A549 (cell line): ENCODE measurements at regions not wholly inside any gene's neighbourhood (a gene's known extent, or its start where the extent isn't known, plus 50 kb on each side); places are given as distances from the start of the nearest gene placed in this dataset.

Experiments
- ATAC-seq, 2 experiments: fragments of 200-7000 bp in 1 of 2; fragments of >200 bp in 1 of 2; cut with Nextera tagmentation in 1 of 2; cut with Tn5 transposase in 1 of 2; 3 replicates each; pipeline versions ENCODE4 v1.8.0 to v1.9.1; 2018 to 2020; ENCODE audit warnings: mild to moderate bottlenecking in 1 of 2, moderate library complexity in 1 of 2
- CTCF ChIA-PET: fragments of 300-600 bp; sonication (Branson Sonifier 250); formaldehyde crosslinking; extraction: SDS; loops from one replicate; lab custom pipeline; 2021; ENCODE audit warnings: antibody characterized with exemption, inconsistent platforms; lab: Yijun Ruan, JAX
- POLR2A ChIA-PET: fragments of 350-600 bp; formaldehyde crosslinking; extraction: SDS; loops from one replicate; lab custom pipeline; 2021; ENCODE audit warnings: antibody characterized with exemption, inconsistent platforms; lab: Yijun Ruan, JAX
- DNase-seq, 2 experiments: peaks; one replicate each; pipeline versions ENCODE4 v3.0.0 to v3.0.0-alpha.2; 2011 to 2016; ENCODE audit warnings: low read depth in 1 of 2, low spot score in 1 of 2
- FAIRE-seq: peaks from 2 replicates; lab custom pipeline; 2011; peaks lifted over from hg19 to GRCh38; lab: Jason Lieb, UNC
- H3K27ac ChIP-seq, 2 experiments: fragments of >200 bp; sonication (Bioruptor Twin); formaldehyde crosslinking; 3 replicates each; pipeline ENCODE4 v1.5.1; 2016 to 2017
- H3K4me1 ChIP-seq: fragments of >200 bp; sonication (Bioruptor Twin); formaldehyde crosslinking; 3 replicates; pipeline ENCODE4 v1.6.1; 2016
- H3K4me2 ChIP-seq: fragments of >200 bp; sonication (Bioruptor Twin); formaldehyde crosslinking; 3 replicates; pipeline ENCODE4 v1.6.1; 2016
- H3K4me3 ChIP-seq: fragments of >200 bp; sonication (Bioruptor Twin); formaldehyde crosslinking; 3 replicates; pipeline ENCODE4 v1.5.1; 2016
- H3K9me3 ChIP-seq: fragments of >200 bp; sonication (Bioruptor Twin); formaldehyde crosslinking; 3 replicates; pipeline ENCODE4 v1.6.1; 2016
- E2F6 ChIP-seq: IDR thresholded peaks from 2 replicates; pipeline ENCODE4 v1.6.1; 2012; ENCODE audit warnings: low read depth, borderline replicate concordance
- EHF ChIP-seq: fragments of 250-450 bp; sonication (Bioruptor Pico); IDR thresholded peaks from 2 replicates; pipeline ENCODE4 v1.5.0; 2020; ENCODE audit warnings: mild to moderate bottlenecking
- EHMT2 ChIP-seq: fragments of 200-600 bp; sonication (generic); IDR thresholded peaks from 2 replicates; pipeline ENCODE4 v1.6.1; 2016; ENCODE audit warnings: antibody characterized with exemption, low read depth, mild to moderate bottlenecking, moderate library complexity
- ELK1 ChIP-seq: fragments of 150-350 bp; IDR thresholded peaks from 2 replicates; pipeline ENCODE4 v1.6.1; 2014; ENCODE audit warnings: low read depth, mild to moderate bottlenecking, low read length
- GATA3 ChIP-seq: IDR thresholded peaks from 2 replicates; pipeline ENCODE4 v1.6.1; 2012; ENCODE audit warnings: borderline replicate concordance
- HDAC2 ChIP-seq: fragments of 200-600 bp; sonication (generic); IDR thresholded peaks from 2 replicates; pipeline ENCODE4 v1.6.1; 2016
- HMGXB4 ChIP-seq: fragments of 250-450 bp; sonication (Bioruptor Pico); IDR thresholded peaks from 2 replicates; pipeline ENCODE4 v1.5.0; 2021; ENCODE audit warnings: mild to moderate bottlenecking, moderate library complexity, borderline replicate concordance
- HOXB5 ChIP-seq: fragments of 250-450 bp; sonication (Bioruptor Pico); IDR thresholded peaks from 2 replicates; pipeline ENCODE4 v1.5.0; 2020; ENCODE audit warnings: mild to moderate bottlenecking, moderate library complexity
- KDM5A ChIP-seq: fragments of 200-600 bp; sonication (generic); IDR thresholded peaks from 2 replicates; pipeline ENCODE4 v1.6.1; 2016; ENCODE audit warnings: antibody characterized with exemption, mild to moderate bottlenecking
- NFE2L2 ChIP-seq: fragments of 150-350 bp; conservative IDR thresholded peaks from 2 replicates; pipeline ENCODE4 v1.6.1; 2014; ENCODE audit warnings: low read length
- PHF8 ChIP-seq: fragments of 200-600 bp; sonication (generic); IDR thresholded peaks from 2 replicates; pipeline ENCODE4 v1.6.1; 2016; ENCODE audit warnings: low read depth, mild to moderate bottlenecking, antibody characterized with exemption, moderate library complexity, borderline replicate concordance
- POLR2A ChIP-seq: IDR thresholded peaks from 2 replicates; pipeline ENCODE4 v1.6.1; 2012; ENCODE audit warnings: mild to moderate bottlenecking, low read length
- POLR2AphosphoS2 ChIP-seq: conservative IDR thresholded peaks from 2 replicates; pipeline ENCODE4 v1.6.1; 2012; ENCODE audit warnings: low read length, improper control_type of control experiment, inconsistent platforms
- RARB ChIP-seq: fragments of 250-450 bp; sonication (Bioruptor Pico); IDR thresholded peaks from 2 replicates; pipeline ENCODE4 v1.8.0; 2021; ENCODE audit warnings: mild to moderate bottlenecking, moderate library complexity
- RCOR1 ChIP-seq: fragments of 150-350 bp; IDR thresholded peaks from 2 replicates; pipeline ENCODE4 v1.6.1; 2014; ENCODE audit warnings: antibody characterized with exemption, low read length, low read depth
- RFX5 ChIP-seq: fragments of 450-650 bp; IDR thresholded peaks from 2 replicates; pipeline ENCODE4 v1.7.1; 2014; ENCODE audit warnings: antibody characterized with exemption, mild to moderate bottlenecking, moderate library complexity
- ZC3H11A ChIP-seq: fragments of 450-650 bp; IDR thresholded peaks from 2 replicates; pipeline ENCODE4 v1.6.1; 2014; ENCODE audit warnings: antibody characterized with exemption, mild to moderate bottlenecking
- ZFP36 ChIP-seq: fragments of 450-650 bp; IDR thresholded peaks from 2 replicates; pipeline ENCODE4 v1.6.1; 2014; ENCODE audit warnings: borderline replicate concordance; ENCODE audit not compliant: partially characterized antibody
- ZSCAN20 ChIP-seq: fragments of 250-450 bp; sonication (Bioruptor Pico); IDR thresholded peaks from 2 replicates; pipeline ENCODE4 v1.8.0; 2022; ENCODE audit warnings: mild to moderate bottlenecking, moderate library complexity
- WGBS: methylation state at CpG from one replicate; pipeline ENCODE4 v1.1.6; 2017; ENCODE audit errors: missing lambda C conversion rate; 5-methylcytosine and 5-hydroxymethylcytosine counted together
- TF ChIP-seq, protein P1 (sequence below): fragments of 200-600 bp; sonication (generic); IDR thresholded peaks from 2 replicates; pipeline ENCODE4 v1.6.1; 2016; ENCODE audit warnings: antibody characterized with exemption, mild to moderate bottlenecking, moderate library complexity

- Histone ChIP-seq H3K27ac (no peak overlapping the region), H3K4me2 (no peak overlapping the region), H3K4me1 (no peaks in the 10 kb centered on the region), H3K4me3 (no peak overlapping the region), H3K9me3 (no peaks in the 10 kb centered on the region)
- 0% methylated on average over 2 of the region's 2 CpGs for WGBS
- CTCF ChIA-PET, result interaction anchor here (0.6 to 1.8 kb wide), 3 partner anchors 29 to 73 kb away, joined by 3 to 4 read pairs (median 4); no protein-coding TSS in a partner anchor
- DNase-seq (no peak), ATAC-seq (no peak), FAIRE-seq (no peak)
- no peak for TF ChIP-seq RARB (CRISPR knock-in tag)
- POLR2A ChIA-PET, result no interaction called here
These were observed 217.5 kb upstream of the ROPN1 start for GRCh38 chr3:124209426-124209825.

DNA sequence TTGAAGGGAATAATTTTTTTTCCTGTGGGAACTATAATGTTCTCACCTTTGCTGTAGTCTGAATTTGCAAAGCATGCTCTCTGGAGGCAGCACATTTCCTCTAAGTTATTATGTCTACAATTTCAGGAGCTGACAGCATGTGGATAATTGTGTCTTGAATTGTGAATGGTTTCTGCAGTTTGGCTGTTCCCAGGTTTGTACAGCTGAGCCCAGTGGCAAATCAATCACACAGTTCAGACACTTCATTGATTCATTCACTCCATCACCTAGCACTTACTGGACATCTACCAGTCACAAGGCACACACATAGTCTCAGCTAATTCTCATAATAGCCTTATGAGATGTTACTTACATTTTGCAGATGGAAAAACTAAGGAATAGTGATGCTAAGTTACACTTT, 219.0 kb upstream of the ROPN1 start:
- TF ChIP-seq RFX5 (no peak), RCOR1 (no peak), POLR2AphosphoS2 (no peak), ZFP36 (no peak), POLR2A (no peak), GATA3 (no peak), E2F6 (no peak), HDAC2 (no peak), HMGXB4 (CRISPR knock-in tag) (no peak), ELK1 (no peak), EHMT2 (no peak), NFE2L2 (no peak), KDM5A (no peak), HOXB5 (CRISPR knock-in tag) (no peak), RARB (CRISPR knock-in tag) (no peak), EHF (CRISPR knock-in tag) (no peak)
- DNase-seq, result no peak
- ChIA-PET CTCF (interaction anchor here (0.6 kb wide), 1 partner anchor 635 kb away, joined by 3 read pairs; no protein-coding TSS in a partner anchor), POLR2A (no interaction called here)
- Histone ChIP-seq H3K4me1 (no peaks in the 10 kb centered on the region), H3K4me2 (no peak overlapping the region), H3K9me3 (no peaks in the 10 kb centered on the region), H3K4me3 (no peak overlapping the region), H3K27ac (no peak overlapping the region)
- no peak for ATAC-seq
- FAIRE-seq, result no peak

GRCh38 chr3:124213641-124214040, 221.7 kb upstream of the ROPN1 start:
- POLR2A ChIA-PET, result no interaction called here
- TF ChIP-seq POLR2AphosphoS2, result no peak
- no peak for TF ChIP-seq ZC3H11A
- no peak for TF ChIP-seq ZFP36
- no peak for TF ChIP-seq PHF8
- Histone ChIP-seq H3K4me3 (no peak overlapping the region), H3K4me1 (no peaks in the 10 kb centered on the region), H3K4me2 (no peak overlapping the region), H3K9me3 (no peaks in the 10 kb centered on the region), H3K27ac (no peak overlapping the region)
- DNase-seq (no peak), FAIRE-seq (no peak), ATAC-seq (no peak)
- CTCF ChIA-PET, result no interaction called here

GRCh38 chr3:124217542-124217941, 225.6 kb upstream of the ROPN1 start:
- FAIRE-seq, result no peak
- 8% methylated on average over 3 of the region's 3 CpGs for WGBS
- Histone ChIP-seq H3K4me2 (no peak overlapping the region), H3K27ac (no peak overlapping the region), H3K4me1 (no peaks in the 10 kb centered on the region), H3K4me3 (no peak overlapping the region), H3K9me3 (no peaks in the 10 kb centered on the region)
- DNase-seq, result peak; percentile 9 to 52
- POLR2A ChIA-PET, result no interaction called here
- CTCF ChIA-PET, result no interaction called here
- TF ChIP-seq, protein P1, sequence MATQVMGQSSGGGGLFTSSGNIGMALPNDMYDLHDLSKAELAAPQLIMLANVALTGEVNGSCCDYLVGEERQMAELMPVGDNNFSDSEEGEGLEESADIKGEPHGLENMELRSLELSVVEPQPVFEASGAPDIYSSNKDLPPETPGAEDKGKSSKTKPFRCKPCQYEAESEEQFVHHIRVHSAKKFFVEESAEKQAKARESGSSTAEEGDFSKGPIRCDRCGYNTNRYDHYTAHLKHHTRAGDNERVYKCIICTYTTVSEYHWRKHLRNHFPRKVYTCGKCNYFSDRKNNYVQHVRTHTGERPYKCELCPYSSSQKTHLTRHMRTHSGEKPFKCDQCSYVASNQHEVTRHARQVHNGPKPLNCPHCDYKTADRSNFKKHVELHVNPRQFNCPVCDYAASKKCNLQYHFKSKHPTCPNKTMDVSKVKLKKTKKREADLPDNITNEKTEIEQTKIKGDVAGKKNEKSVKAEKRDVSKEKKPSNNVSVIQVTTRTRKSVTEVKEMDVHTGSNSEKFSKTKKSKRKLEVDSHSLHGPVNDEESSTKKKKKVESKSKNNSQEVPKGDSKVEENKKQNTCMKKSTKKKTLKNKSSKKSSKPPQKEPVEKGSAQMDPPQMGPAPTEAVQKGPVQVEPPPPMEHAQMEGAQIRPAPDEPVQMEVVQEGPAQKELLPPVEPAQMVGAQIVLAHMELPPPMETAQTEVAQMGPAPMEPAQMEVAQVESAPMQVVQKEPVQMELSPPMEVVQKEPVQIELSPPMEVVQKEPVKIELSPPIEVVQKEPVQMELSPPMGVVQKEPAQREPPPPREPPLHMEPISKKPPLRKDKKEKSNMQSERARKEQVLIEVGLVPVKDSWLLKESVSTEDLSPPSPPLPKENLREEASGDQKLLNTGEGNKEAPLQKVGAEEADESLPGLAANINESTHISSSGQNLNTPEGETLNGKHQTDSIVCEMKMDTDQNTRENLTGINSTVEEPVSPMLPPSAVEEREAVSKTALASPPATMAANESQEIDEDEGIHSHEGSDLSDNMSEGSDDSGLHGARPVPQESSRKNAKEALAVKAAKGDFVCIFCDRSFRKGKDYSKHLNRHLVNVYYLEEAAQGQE, result peak; percentile 96
- TF ChIP-seq EHMT2 (peak; percentile 70; the same call in 1 of the 2 replicates), ZSCAN20 (no peak)
- ATAC-seq, result peak; percentile 55 to 78; a peak in 3 of 6 replicates
